C4-2B (cell line): ENCODE measurements at regions not wholly inside any gene's neighbourhood (a gene's known extent, or its start where the extent isn't known, plus 50 kb on each side); places are given as distances from the start of the nearest gene placed in this dataset.
A peak's percentile ranks its signal among the peaks of the same experiment; 100 is the strongest.

Experiments
- H3K27ac ChIP-seq: fragments of 450-650 bp; 2 replicates; pipeline ENCODE4 v1.5.1; 2017
- CTCF ChIP-seq: fragments of 450-650 bp; conservative IDR thresholded peaks from 2 replicates; pipeline ENCODE4 v1.5.1; 2017; ENCODE audit warnings: mild to moderate bottlenecking
- ZFX ChIP-seq: fragments of 450-650 bp; IDR thresholded peaks from 2 replicates; pipeline ENCODE4 v1.6.1; 2017

GRCh38 chr13:31853643-31854326 is 114.5 kb downstream of the RXFP2 start:
- H3K27ac ChIP-seq, result no peak overlapping the region
- TF ChIP-seq ZFX, result no peak
- no peak for TF ChIP-seq CTCF

- TF ChIP-seq ZFX (no peak), CTCF (no peak)
Observed at GRCh38 chr13:31859571-31859970, 120.2 kb downstream of the RXFP2 start.

GRCh38 chr13:31860002-31860401 is 120.7 kb downstream of the RXFP2 start:
- no peak for TF ChIP-seq CTCF
- no peak for TF ChIP-seq ZFX
- H3K27ac ChIP-seq, result no peak overlapping the region

More at GRCh38 chr13:31859571-31859970, 120.2 kb downstream of the RXFP2 start:
- H3K27ac ChIP-seq, result no peak overlapping the region

- TF ChIP-seq CTCF (no peak), ZFX (no peak)
- H3K27ac ChIP-seq, result no peak overlapping the region
Observed at GRCh38 chr13:31862828-31863227, 123.5 kb downstream of the RXFP2 start.

GRCh38 chr13:31864307-31864706 is 125.0 kb downstream of the RXFP2 start:
- TF ChIP-seq ZFX (no peak), CTCF (no peak)
- H3K27ac ChIP-seq, result no peak overlapping the region

GRCh38 chr13:31866099-31866498 is 126.8 kb downstream of the RXFP2 start:
- TF ChIP-seq ZFX, result no peak
- TF ChIP-seq CTCF, result no peak
- H3K27ac ChIP-seq, result no peak overlapping the region

- no peak overlapping the region for H3K27ac ChIP-seq
- TF ChIP-seq CTCF, result no peak
- 0 out of 2 replicates have a peak, but pooled peaks have one; percentile 23 for TF ChIP-seq ZFX
Observed at GRCh38 chr13:31867709-31868108, 128.4 kb downstream of the RXFP2 start.
